PC-9 (cell line): ENCODE measurements at regions not wholly inside any gene's neighbourhood (a gene's known extent, or its start where the extent isn't known, plus 50 kb on each side); places are given as distances from the start of the nearest gene placed in this dataset.

Experiments used
- BruUV-seq: library from RNA; stranded (reverse); fragments of 400-500 nt; replicated peaks from 2 replicates; lab custom pipeline; 2021; lab: Mats Ljungman, UMichigan
- CTCF ChIA-PET: fragments of 300-600 bp; sonication (Branson Sonifier 250); formaldehyde crosslinking; loops from one replicate; lab custom pipeline; 2022; ENCODE audit warnings: antibody characterized with exemption; lab: Charles Lee
- POLR2A ChIA-PET: fragments of 300-600 bp; sonication (Branson Sonifier 250); formaldehyde crosslinking; loops from one replicate; lab custom pipeline; 2022; ENCODE audit warnings: antibody characterized with exemption; ENCODE audit not compliant: unreplicated experiment; lab: Charles Lee
- DNase-seq, 2 experiments: peaks; one replicate each; pipeline versions ENCODE4 v3.0.0 to v3.0.0-alpha.2; 2015 to 2022; ENCODE audit warnings: mixed read lengths in 1 of 2
- H2AFZ ChIP-seq: fragments of 200-600 bp; sonication (generic); 2 replicates; pipeline ENCODE4 v1.8.1; 2017; ENCODE audit warnings: antibody characterized with exemption
- H3F3A ChIP-seq: fragments of 200-600 bp; sonication (generic); 2 replicates; pipeline ENCODE4 v1.8.1; 2017; ENCODE audit warnings: antibody characterized with exemption, mild to moderate bottlenecking, low read depth; ENCODE audit not compliant: insufficient read depth
- H3K27ac ChIP-seq: fragments of 200-600 bp; sonication (generic); 2 replicates; pipeline ENCODE4 v1.6.1; 2016; ENCODE audit warnings: mixed run types
- H3K27me3 ChIP-seq: fragments of 200-600 bp; sonication (generic); 2 replicates; pipeline ENCODE4 v1.6.1; 2016; ENCODE audit warnings: low read depth, mixed run types; ENCODE audit not compliant: insufficient read depth
- H3K36me3 ChIP-seq: fragments of 200-600 bp; sonication (generic); 2 replicates; pipeline ENCODE4 v1.6.1; 2016; ENCODE audit warnings: low read depth, mixed run types
- H3K4me1 ChIP-seq: fragments of 200-600 bp; sonication (generic); replicated peaks from 2 replicates; pipeline ENCODE4 v1.6.1; 2016; ENCODE audit warnings: mixed run types; ENCODE audit not compliant: insufficient read depth
- H3K4me2 ChIP-seq: fragments of 200-600 bp; sonication (generic); 2 replicates; pipeline ENCODE4 v1.6.1; 2017; ENCODE audit warnings: mixed run types
- H3K4me3 ChIP-seq: fragments of 200-600 bp; sonication (generic); 2 replicates; pipeline ENCODE4 v1.6.1; 2016; ENCODE audit warnings: mixed run types
- H3K79me2 ChIP-seq: fragments of 200-600 bp; sonication (generic); 2 replicates; pipeline ENCODE4 v1.6.1; 2017; ENCODE audit warnings: low read depth, mixed run types
- H3K9me2 ChIP-seq: fragments of 200-600 bp; sonication (generic); 2 replicates; pipeline ENCODE4 v1.8.1; 2017; ENCODE audit warnings: mild to moderate bottlenecking; ENCODE audit not compliant: insufficient read depth
- H3K9me3 ChIP-seq: fragments of 200-600 bp; sonication (generic); 2 replicates; pipeline ENCODE4 v1.8.1; 2016; ENCODE audit warnings: low read depth; ENCODE audit not compliant: insufficient read depth
- H4K20me1 ChIP-seq: fragments of 200-600 bp; sonication (generic); 2 replicates; pipeline ENCODE4 v1.8.1; 2017; ENCODE audit not compliant: insufficient read depth
- CTCF ChIP-seq: fragments of 200-600 bp; sonication (generic); conservative IDR thresholded peaks from 2 replicates; pipeline ENCODE4 v1.6.1; 2017; ENCODE audit warnings: mixed run types, antibody characterized with exemption, mild to moderate bottlenecking, moderate library complexity
- EZH2 ChIP-seq: fragments of 200-600 bp; sonication (generic); IDR thresholded peaks from 2 replicates; pipeline ENCODE4 v1.8.0; 2017; ENCODE audit warnings: antibody characterized with exemption, low read depth
- intact Hi-C: fragments of 100-400 bp; cut with micrococcal nuclease; formaldehyde crosslinking; loops from one replicate; pipeline ENCODE4 v1.10.0; 2022; ENCODE audit not compliant: unreplicated experiment

DNA sequence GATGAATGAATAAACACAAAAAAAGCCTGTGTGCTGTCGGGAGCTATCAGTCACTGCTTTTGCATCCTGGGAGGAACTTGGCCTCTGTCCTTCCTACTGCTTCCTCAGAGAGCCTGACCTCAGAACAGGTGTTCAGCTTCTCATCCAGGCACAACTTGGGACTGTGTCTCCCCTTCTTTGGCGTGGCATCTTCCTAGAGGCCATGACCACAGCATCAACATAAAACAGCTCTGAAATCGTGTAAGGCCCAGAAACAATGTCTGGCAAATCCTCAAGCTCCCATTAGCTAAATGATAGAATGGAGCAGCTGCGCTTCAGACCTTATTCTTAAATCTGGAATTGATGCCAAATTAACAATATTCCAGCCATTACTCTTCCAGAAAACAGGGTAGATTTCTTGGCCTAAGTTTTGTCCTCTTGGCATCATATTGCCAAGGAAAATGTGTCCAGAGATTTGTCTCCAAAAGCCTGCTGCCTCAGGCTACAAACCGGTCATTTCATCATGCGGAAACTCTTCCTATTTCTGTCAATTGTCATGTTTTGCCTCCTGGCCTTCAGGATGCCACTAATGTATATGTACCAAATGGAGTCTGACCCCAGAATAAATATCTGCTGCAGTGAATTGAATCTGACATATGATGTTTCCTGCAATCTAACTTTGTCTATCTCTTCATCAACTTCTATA, 53.2 kb upstream of the RAB27B start:
- Histone ChIP-seq H3K9me3 (no peaks in the 10 kb centered on the region; the same call in 1 of the 2 replicates), H4K20me1 (no peaks in the 10 kb centered on the region), H3K27me3 (no peaks in the 10 kb centered on the region), H3K36me3 (no peaks in the 10 kb centered on the region), H3F3A (peaks cover 29% of the 10 kb centered on the region), H3K79me2 (no peaks in the 10 kb centered on the region), H3K4me3 (no peak overlapping the region), H3K4me1 (peaks cover 45% of the 10 kb centered on the region), H3K27ac (peak overlapping the region; percentile 96), H3K4me2 (peak overlapping the region; percentile 72), H2AFZ (peak overlapping the region; percentile 44), H3K9me2 (no peaks in the 10 kb centered on the region)
- TF ChIP-seq CTCF, result no peak
- ChIA-PET CTCF (interaction anchor here (0.6 to 0.9 kb wide), 2 partner anchors 37 to 100 kb away, joined by 3 to 4 read pairs; no protein-coding TSS in a partner anchor), POLR2A (interaction anchor here (0.6 kb wide), 1 partner anchor 222 kb away, joined by 3 read pairs; no protein-coding TSS in a partner anchor)
- DNase-seq, result no peak
- no TSS peak for BruUV-seq
- intact Hi-C loops, result loop anchor here (2.0 to 5.0 kb wide), 4 partner anchors 168 to 257 kb away; partner anchors contain the start of gene CCDC68

GRCh38 chr18:54775686-54776085, 52.6 kb upstream of the RAB27B start:
- Histone ChIP-seq H4K20me1 (no peaks in the 10 kb centered on the region), H3K27me3 (no peaks in the 10 kb centered on the region), H3K4me1 (peaks cover 45% of the 10 kb centered on the region), H3K36me3 (no peaks in the 10 kb centered on the region), H3K4me2 (peak overlapping the region; percentile 72), H2AFZ (peak overlapping the region; percentile 44), H3K4me3 (peak overlapping the region; percentile 25; the same call in 1 of the 2 replicates), H3K9me2 (no peaks in the 10 kb centered on the region), H3K79me2 (no peaks in the 10 kb centered on the region), H3F3A (peaks cover 29% of the 10 kb centered on the region), H3K9me3 (no peaks in the 10 kb centered on the region; the same call in 1 of the 2 replicates), H3K27ac (peak overlapping the region; percentile 96)
- no TSS peak for BruUV-seq
- no peak for TF ChIP-seq EZH2
- TF ChIP-seq CTCF, result peak; percentile 68
- ChIA-PET POLR2A (no interaction called here), CTCF (interaction anchor here (0.9 kb wide), 1 partner anchor 38 kb away, joined by 3 read pairs; no protein-coding TSS in a partner anchor)
- DNase-seq, result peak; percentile 38 to 80
- intact Hi-C loops, result loop anchor here (1.0 to 5.0 kb wide), 6 partner anchors 53 to 257 kb away; partner anchors contain the start of genes CCDC68 and RAB27B

DNA sequence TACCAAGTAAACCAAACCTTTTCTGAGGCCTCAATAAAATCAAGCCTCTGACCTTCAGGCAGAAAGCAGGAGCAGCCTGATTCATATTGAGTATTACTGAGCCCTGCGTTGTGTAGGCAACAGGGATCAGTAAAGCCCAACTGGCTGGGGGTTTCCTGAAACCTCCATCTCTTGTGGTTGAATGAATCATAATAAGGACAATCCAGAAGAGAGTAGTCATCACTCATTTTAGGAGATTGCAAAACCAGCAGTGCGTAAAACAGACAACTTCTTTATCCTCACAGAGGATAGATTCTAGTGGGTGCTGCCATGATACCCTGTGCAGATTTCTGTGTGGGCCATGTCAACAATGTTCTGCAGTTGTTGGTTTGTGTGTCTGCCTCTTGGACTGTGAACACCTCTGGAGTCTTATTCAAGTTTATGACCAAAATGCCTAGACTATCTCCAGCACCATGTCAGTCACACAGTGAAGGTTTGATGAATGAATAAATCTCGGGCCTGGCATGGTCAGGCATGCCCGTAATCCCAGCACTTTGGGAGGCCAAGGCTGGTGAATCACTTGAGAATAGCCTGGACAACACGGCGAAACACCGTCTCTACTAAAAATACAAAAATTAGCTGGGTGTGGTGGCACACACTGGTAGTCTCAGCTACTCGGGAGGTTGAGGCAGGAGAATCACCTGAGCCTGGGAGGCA, 51.8 kb upstream of the RAB27B start:
- intact Hi-C loops, result loop anchor here (1.0 to 5.0 kb wide), 5 partner anchors 52 to 256 kb away; partner anchors contain the start of genes CCDC68 and RAB27B
- Histone ChIP-seq H3K4me2 (peak overlapping the region; percentile 72), H3F3A (peaks cover 29% of the 10 kb centered on the region), H3K9me3 (no peaks in the 10 kb centered on the region; the same call in 1 of the 2 replicates), H3K27ac (peak overlapping the region; percentile 96), H3K36me3 (no peaks in the 10 kb centered on the region), H3K4me1 (peaks cover 45% of the 10 kb centered on the region), H4K20me1 (no peaks in the 10 kb centered on the region), H3K79me2 (no peaks in the 10 kb centered on the region), H3K4me3 (peak overlapping the region; percentile 25; the same call in 1 of the 2 replicates), H3K27me3 (no peaks in the 10 kb centered on the region), H3K9me2 (no peaks in the 10 kb centered on the region), H2AFZ (peak overlapping the region; percentile 44; the same call in 1 of the 2 replicates)
- no TSS peak for BruUV-seq
- CTCF ChIA-PET, result no interaction called here
- TF ChIP-seq EZH2 (no peak), CTCF (no peak)
- POLR2A ChIA-PET, result interaction anchor here (0.9 kb wide), 1 partner anchor 454 kb away, joined by 3 read pairs; no protein-coding TSS in a partner anchor
- DNase-seq, result peak; percentile 64 to 97
